K562 (cell line): ENCODE measurements at regions not wholly inside any gene's neighbourhood (a gene's known extent, or its start where the extent isn't known, plus 50 kb on each side); places are given as distances from the start of the nearest gene placed in this dataset.

Experiments
- ATAC-seq: fragments of 200-7000 bp; cut with Tn5 transposase; 3 replicates; pipeline ENCODE4 v1.9.1; 2020; ENCODE audit warnings: moderate library complexity
- BruUV-seq: library from RNA; stranded (reverse); fragments of 400-500 nt; replicated peaks from 2 replicates; lab custom pipeline; 2021; lab: Mats Ljungman, UMichigan
- CTCF ChIA-PET: fragments of 300-600 bp; formaldehyde crosslinking; extraction: SDS; loops from one replicate; lab custom pipeline; 2021; ENCODE audit warnings: low intra/inter-chr PET ratio; lab: Yijun Ruan, JAX
- POLR2A ChIA-PET: fragments of 300-600, 350-650 bp; sonication (Branson Sonifier 250); formaldehyde crosslinking; extraction: SDS; loops from one replicate; lab custom pipeline; 2021; ENCODE audit warnings: antibody characterized with exemption, inconsistent platforms; lab: Yijun Ruan, JAX
- DNase-seq, 4 experiments: peaks; one replicate each; pipeline versions ENCODE4 v3.0.0 to v3.0.0-alpha.2; 2011 to 2018; ENCODE audit warnings: low spot score in 3 of 4, mixed read lengths in 3 of 4; ENCODE audit errors: extremely low read depth in 1 of 4
- FAIRE-seq: peaks from 2 replicates; lab custom pipeline; 2011; peaks lifted over from hg19 to GRCh38; lab: Jason Lieb, UNC
- H2AFZ ChIP-seq: 2 replicates; pipeline ENCODE4 v1.6.0; 2011; ENCODE audit warnings: low read depth, low read length, control low read depth, inconsistent platforms
- H3K27ac ChIP-seq: fragments of 200-600 bp; 3 replicates; pipeline ENCODE4 v1.8.0; 2011; ENCODE audit warnings: low read depth, mild to moderate bottlenecking, control low read depth, inconsistent platforms, low read length, moderate library complexity, mixed read lengths; ENCODE audit errors: extremely low read depth
- H3K27me3 ChIP-seq, 2 experiments: fragments of 300-600 bp in 1 of 2; 2 replicates in 1 of 2; 3 replicates in 1 of 2; pipeline versions ENCODE4 v1.6.0 to v1.8.0; 2011; ENCODE audit warnings: inconsistent platforms in 2 of 2, low read length in 2 of 2, mild to moderate bottlenecking in 1 of 2, mixed read lengths in 1 of 2, moderate library complexity in 1 of 2; ENCODE audit not compliant: control insufficient read depth in 2 of 2, insufficient read depth in 2 of 2
- H3K36me3 ChIP-seq: fragments of 300-600 bp; 3 replicates; pipeline ENCODE4 v1.8.0; 2011; ENCODE audit warnings: mild to moderate bottlenecking, low read length, inconsistent platforms; ENCODE audit not compliant: control insufficient read depth, insufficient read depth
- H3K4me1 ChIP-seq, 2 experiments: fragments of 200-600 bp in 1 of 2; replicated peaks in 1 of 2; 2 replicates in 1 of 2; 3 replicates in 1 of 2; pipeline versions ENCODE4 v1.5.1 to v1.8.0; 2011; ENCODE audit warnings: inconsistent platforms in 2 of 2, low read length in 2 of 2, mild to moderate bottlenecking in 1 of 2, mixed read lengths in 1 of 2, moderate library complexity in 1 of 2; ENCODE audit not compliant: control insufficient read depth in 2 of 2, insufficient read depth in 2 of 2
- H3K4me2 ChIP-seq: 2 replicates; pipeline ENCODE4 v1.6.1; 2011; ENCODE audit warnings: low read length, control low read depth, inconsistent platforms, mixed read lengths; ENCODE audit not compliant: insufficient read depth
- H3K4me3 ChIP-seq: fragments of 200-600 bp; sonication (generic), shearing (Covaris generic); 2 replicates; pipeline ENCODE4 v1.5.1; 2016; ENCODE audit warnings: control low read depth, inconsistent platforms
- H3K79me2 ChIP-seq: fragments of 200-600 bp; 3 replicates; pipeline ENCODE4 v1.8.0; 2011; ENCODE audit warnings: low read length, inconsistent platforms; ENCODE audit not compliant: control insufficient read depth, insufficient read depth
- H3K9ac ChIP-seq, 2 experiments: 2 replicates each; pipeline versions ENCODE4 v1.6.0 to v1.6.1; 2011; ENCODE audit warnings: low read depth in 2 of 2, low read length in 2 of 2, control low read depth in 1 of 2, inconsistent platforms in 1 of 2, mild to moderate bottlenecking in 1 of 2, mixed read lengths in 1 of 2; ENCODE audit not compliant: insufficient read depth in 1 of 2
- H3K9me1 ChIP-seq: one replicate; pipeline ENCODE4 v1.6.0; 2011; ENCODE audit warnings: inconsistent platforms, mild to moderate bottlenecking, low read length, moderate library complexity; ENCODE audit not compliant: control insufficient read depth, insufficient read depth
- H3K9me3 ChIP-seq: replicated peaks from 2 replicates; pipeline ENCODE4 v1.5.1; 2011; ENCODE audit warnings: low read depth, low read length, inconsistent platforms; ENCODE audit not compliant: control insufficient read depth, insufficient read depth
- H4K20me1 ChIP-seq: replicated peaks from 2 replicates; pipeline ENCODE4 v1.6.1; 2011; ENCODE audit warnings: low read length, inconsistent platforms, mixed read lengths; ENCODE audit not compliant: control insufficient read depth, insufficient read depth
- ATF1 ChIP-seq, 2 experiments: fragments of 450-650 bp in 1 of 2; IDR thresholded peaks; 2 replicates each; pipeline ENCODE4 v1.6.1; 2016; ENCODE audit warnings: missing compliant biosample characterization in 1 of 2, missing genetic modification characterization in 1 of 2
- CEBPB ChIP-seq: fragments of 450-650 bp; IDR thresholded peaks from 2 replicates; pipeline ENCODE4 v1.6.1; 2016; ENCODE audit warnings: missing genetic modification characterization, missing compliant biosample characterization
- EP300 ChIP-seq: IDR thresholded peaks from 2 replicates; pipeline ENCODE4 v1.6.1; 2012; ENCODE audit warnings: low read length, improper control_type of control experiment
- ESRRA ChIP-seq: fragments of 450-650 bp; IDR thresholded peaks from 2 replicates; pipeline ENCODE4 v1.6.1; 2014; ENCODE audit warnings: low read depth, mild to moderate bottlenecking, moderate library complexity, borderline replicate concordance
- GABPB1 ChIP-seq: sonication (generic); formaldehyde crosslinking; IDR thresholded peaks from 2 replicates; pipeline ENCODE4 v1.8.0; 2022; ENCODE audit warnings: mild to moderate bottlenecking, missing genetic modification reagents
- HDAC8 ChIP-seq: fragments of 450-650 bp; IDR thresholded peaks from 2 replicates; pipeline ENCODE4 v1.6.1; 2016; ENCODE audit warnings: mild to moderate bottlenecking, missing genetic modification characterization, moderate library complexity, missing compliant biosample characterization
- KAT2B ChIP-seq: IDR thresholded peaks from one replicate; pipeline ENCODE4 v1.6.1; 2012; ENCODE audit warnings: low read depth, mild to moderate bottlenecking, control low read depth, inconsistent platforms, low read length, moderate library complexity
- KHSRP ChIP-seq: fragments of 450-650 bp; IDR thresholded peaks from 2 replicates; pipeline ENCODE4 v1.6.1; 2017
- MAX ChIP-seq: sonication (generic); formaldehyde crosslinking; IDR thresholded peaks from 2 replicates; pipeline ENCODE4 v1.9.0; 2022; ENCODE audit warnings: mild to moderate bottlenecking, missing genetic modification reagents
- MECOM ChIP-seq: fragments of 250-450 bp; sonication (Bioruptor Pico); IDR thresholded peaks from 2 replicates; pipeline ENCODE4 v1.8.0; 2022; ENCODE audit warnings: inconsistent platforms
- MLLT1 ChIP-seq, 2 experiments: fragments of 450-650 bp; IDR thresholded peaks; 2 replicates each; pipeline ENCODE4 v1.6.1; 2016
- NRF1 ChIP-seq, 2 experiments: fragments of 450-650 bp; IDR thresholded peaks in 1 of 2; conservative IDR thresholded peaks in 1 of 2; 2 replicates each; pipeline ENCODE4 v1.6.1; 2014; ENCODE audit warnings: mild to moderate bottlenecking in 2 of 2
- PBX2 ChIP-seq, 2 experiments: IDR thresholded peaks in 1 of 2; conservative IDR thresholded peaks in 1 of 2; 2 replicates each; pipeline ENCODE4 v1.6.1; 2016; ENCODE audit warnings: low read depth in 2 of 2, mild to moderate bottlenecking in 1 of 2, missing compliant biosample characterization in 1 of 2, missing genetic modification characterization in 1 of 2, moderate library complexity in 1 of 2
- PKNOX1 ChIP-seq: fragments of 450-650 bp; IDR thresholded peaks from 2 replicates; pipeline ENCODE4 v1.6.1; 2016
- SMAD3 ChIP-seq: fragments of 450-650 bp; formaldehyde crosslinking; conservative IDR thresholded peaks from 2 replicates; pipeline ENCODE4 v1.4.0; 2020; ENCODE audit warnings: mild to moderate bottlenecking
- WHSC1 ChIP-seq: IDR thresholded peaks from one replicate; pipeline ENCODE4 v1.6.1; 2012; ENCODE audit warnings: low read length, control low read depth, inconsistent platforms
- ZNF280A ChIP-seq: fragments of 450-650 bp; IDR thresholded peaks from 2 replicates; pipeline ENCODE4 v1.6.1; 2018; ENCODE audit warnings: mild to moderate bottlenecking, low read depth; ENCODE audit not compliant: partially characterized antibody
- ZNF785 ChIP-seq: fragments of 250-450 bp; sonication (Bioruptor Pico); IDR thresholded peaks from 2 replicates; pipeline ENCODE4 v1.4.0; 2020; ENCODE audit warnings: mild to moderate bottlenecking
- WGBS: fragments of 100-300 bp; shearing (Covaris generic); methylation state at CpG from one replicate; pipeline ENCODE4 v1.1.6; 2016; ENCODE audit warnings: low coverage, mixed read lengths; ENCODE audit not compliant: insufficient coverage; ENCODE audit errors: missing lambda C conversion rate; 5-methylcytosine and 5-hydroxymethylcytosine counted together
- in situ Hi-C: fragments of 300-500 bp; cut with MboI; formaldehyde crosslinking; loops from 4 replicates; pipeline ENCODE4 v1.15.0; 2018; ENCODE audit warnings: inconsistent platforms, mixed read lengths
- intact Hi-C: fragments of 100-400 bp; cut with micrococcal nuclease; formaldehyde crosslinking; loops from 2 replicates; pipeline ENCODE4 v1.14.2; 2022

- Histone ChIP-seq H3K27me3 (no peaks in the 10 kb centered on the region), H3K9me1 (no peaks in the 10 kb centered on the region), H3K36me3 (no peaks in the 10 kb centered on the region), H3K4me3 (no peak overlapping the region), H4K20me1 (no peaks in the 10 kb centered on the region), H3K27ac (no peak overlapping the region), H3K79me2 (no peaks in the 10 kb centered on the region), H3K9ac (no peak overlapping the region), H2AFZ (no peak overlapping the region), H3K4me1 (no peaks in the 10 kb centered on the region), H3K4me2 (no peak overlapping the region), H3K9me3 (no peaks in the 10 kb centered on the region)
- ATAC-seq, result no peak
- 1% methylated on average over 10 of the region's 10 CpGs for whole genome bisulfite sequencing
- BruUV-seq, result no TSS peak
- intact Hi-C loops (no loop called here), in situ Hi-C loops (no loop called here)
- POLR2A ChIA-PET, result no interaction called here
- CTCF ChIA-PET, result no interaction called here
- no peak for FAIRE-seq
- no peak for DNase-seq
- TF ChIP-seq CEBPB (tag) (no peak), NRF1 (conservative IDR thresholded peaks at IDR 0.05 in 1 of 2, IDR thresholded peaks at IDR 0.05 in 1 of 2) (no peak), ZNF785 (CRISPR knock-in tag) (no peak), ATF1 (CRISPR knock-in tag; IDR thresholded peaks at IDR 0.05) (no peak), ATF1 (tag; IDR thresholded peaks at IDR 0.05) (no peak), WHSC1 (no peak), EP300 (no peak), HDAC8 (tag) (no peak), PBX2 (CRISPR knock-in tag; IDR thresholded peaks at IDR 0.05; ENCODE audit: low read depth) (no peak), PBX2 (tag; conservative IDR thresholded peaks at IDR 0.05; ENCODE audit: low read depth) (no peak), MECOM (CRISPR knock-in tag) (no peak), KHSRP (no peak), PKNOX1 (no peak), KAT2B (no peak), ZNF280A (no peak), MAX (no peak), ESRRA (no peak), GABPB1 (no peak), SMAD3 (CRISPR knock-in tag) (no peak), MLLT1 (IDR thresholded peaks at IDR 0.05) (no peak)
Measured at GRCh38 chr5:25448646-25449045, 803.9 kb upstream of the CDH10 start.
